HG02970 (cell line): ENCODE measurements at regions not wholly inside any gene's neighbourhood (a gene's known extent, or its start where the extent isn't known, plus 50 kb on each side); places are given as distances from the start of the nearest gene placed in this dataset.
"Not testable (repeated sequence)": the region's sequence is repeated elsewhere in the genome, so short reads cannot be mapped to it uniquely, and the experiment has no call there.

Source experiments
- ATAC-seq: cut with Tn5 transposase; IDR thresholded peaks from one replicate; pipeline ENCODE4 v1.9.1; 2021; ENCODE audit warnings: mild to moderate bottlenecking, moderate library complexity, moderate number of reproducible peaks; ENCODE audit not compliant: unreplicated experiment, low FRiP score

DNA sequence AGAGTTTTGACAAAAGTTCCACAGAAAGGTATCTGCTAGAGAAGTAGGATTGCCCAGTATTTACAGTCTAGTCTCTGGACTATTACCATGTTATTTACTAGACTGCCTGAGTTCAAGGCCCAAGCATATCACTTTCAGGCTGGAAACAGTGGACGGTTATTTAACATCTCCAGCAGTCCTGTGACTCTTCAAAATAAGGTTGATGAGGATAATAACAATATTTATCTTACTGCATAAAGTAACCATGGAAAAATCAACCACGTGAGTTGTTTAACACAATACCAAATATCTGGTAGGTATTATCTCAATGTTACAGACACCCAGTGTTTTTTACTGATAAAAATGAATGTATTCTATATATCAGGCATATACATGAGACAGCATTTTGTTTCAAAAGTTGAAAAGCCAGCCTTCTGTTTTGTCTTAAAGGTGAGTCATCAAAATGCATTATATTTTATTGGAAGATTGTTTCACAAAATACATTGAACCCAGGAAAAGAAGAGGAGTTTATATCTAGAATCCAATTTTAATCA, 535.8 kb downstream of the TBL1XR1 start:
- no peak for ATAC-seq

DNA sequence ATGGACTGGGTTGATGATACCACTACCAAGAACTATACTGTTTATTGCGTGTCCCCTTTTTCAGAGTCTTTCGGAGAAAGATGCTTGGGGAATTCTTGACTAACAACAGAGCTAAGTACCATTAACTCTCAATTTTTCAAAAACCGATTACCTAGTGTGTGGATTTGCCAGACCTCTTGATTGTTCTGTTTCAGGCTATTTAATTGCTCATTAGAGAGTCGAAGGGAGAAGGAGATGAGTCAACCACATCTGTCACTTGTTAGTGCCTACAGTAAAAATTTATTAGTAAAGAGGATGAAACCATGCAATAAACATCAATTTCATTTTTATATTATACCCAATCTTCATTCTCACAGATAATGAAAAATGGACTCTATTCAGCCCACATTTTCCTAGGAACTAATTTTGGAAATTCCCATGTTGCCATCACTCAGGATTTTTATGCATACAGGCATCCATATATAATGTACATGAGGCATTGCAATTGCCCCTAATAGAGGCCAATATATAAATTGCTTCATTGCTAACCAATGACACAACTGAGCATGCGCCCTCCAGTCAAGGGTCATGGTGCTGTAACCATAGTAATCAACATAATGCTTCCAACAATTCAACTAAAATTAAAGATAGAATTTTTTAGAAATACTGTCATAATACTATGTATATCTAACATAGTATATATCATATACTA, 541.7 kb downstream of the TBL1XR1 start:
- ATAC-seq: no peak

GRCh38 chr3:176651622-176652021, 545.7 kb downstream of the TBL1XR1 start:
- ATAC-seq: no peak

GRCh38 chr3:176650478-176650877, 546.8 kb downstream of the TBL1XR1 start:
- ATAC-seq: no peak

- ATAC-seq: no peak
Measured at GRCh38 chr3:176647987-176648386, 549.3 kb downstream of the TBL1XR1 start.

GRCh38 chr3:176633511-176633910, 563.8 kb downstream of the TBL1XR1 start:
- no peak for ATAC-seq

- ATAC-seq: no peak
Measured at GRCh38 chr3:176632925-176633324, 564.4 kb downstream of the TBL1XR1 start.

DNA sequence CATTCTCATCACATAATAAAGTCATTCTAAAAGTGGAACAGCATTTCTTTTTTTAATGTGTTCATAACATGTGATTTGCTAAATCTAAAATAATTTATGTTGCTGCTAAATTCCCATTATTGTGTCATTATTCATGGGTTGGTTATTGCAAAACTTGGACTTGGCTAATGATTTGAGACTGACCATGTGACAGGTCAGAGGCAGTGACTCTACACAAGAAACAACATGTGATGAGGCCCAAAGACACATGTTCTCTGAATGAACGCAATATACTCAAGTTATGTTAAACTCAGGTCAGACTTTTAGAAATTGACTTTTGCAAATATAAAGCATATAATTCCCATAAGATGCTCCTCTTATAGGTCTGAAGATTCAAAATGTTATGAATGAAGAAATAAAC, 566.1 kb downstream of the TBL1XR1 start:
- ATAC-seq: no peak

- ATAC-seq: no peak
Measured at GRCh38 chr3:176628101-176628639, 569.1 kb downstream of the TBL1XR1 start.

- no peak for ATAC-seq
Measured at GRCh38 chr3:176623468-176624150, 573.7 kb downstream of the TBL1XR1 start.

GRCh38 chr3:176619833-176620232, 577.4 kb downstream of the TBL1XR1 start:
- no peak for ATAC-seq

DNA sequence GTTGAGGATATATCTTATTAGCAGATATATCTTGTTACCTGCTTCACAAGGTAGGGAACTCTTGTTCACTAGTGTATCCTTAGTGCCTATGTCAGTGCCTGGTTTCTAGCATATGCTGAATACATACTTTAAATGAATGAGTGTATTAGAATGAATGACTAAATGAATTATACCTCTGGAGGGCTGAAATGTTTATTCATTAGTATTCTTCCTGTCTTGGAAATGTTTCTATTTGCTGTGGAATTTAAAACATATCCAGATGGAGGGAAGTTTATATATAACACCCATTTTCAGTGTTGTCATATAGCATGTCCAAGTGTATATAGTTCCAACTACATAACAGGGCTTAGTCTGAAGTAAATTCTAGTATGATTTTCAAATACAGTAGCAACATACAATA, 581.5 kb downstream of the TBL1XR1 start:
- ATAC-seq: no peak

- ATAC-seq: no peak
Measured at GRCh38 chr3:176611703-176612102, 585.6 kb downstream of the TBL1XR1 start.

- no peak for ATAC-seq
Measured at GRCh38 chr3:176609361-176609760, 587.9 kb downstream of the TBL1XR1 start.

- not testable (repeated sequence) for ATAC-seq
Measured at GRCh38 chr3:176605553-176605952, 591.7 kb downstream of the TBL1XR1 start.

DNA sequence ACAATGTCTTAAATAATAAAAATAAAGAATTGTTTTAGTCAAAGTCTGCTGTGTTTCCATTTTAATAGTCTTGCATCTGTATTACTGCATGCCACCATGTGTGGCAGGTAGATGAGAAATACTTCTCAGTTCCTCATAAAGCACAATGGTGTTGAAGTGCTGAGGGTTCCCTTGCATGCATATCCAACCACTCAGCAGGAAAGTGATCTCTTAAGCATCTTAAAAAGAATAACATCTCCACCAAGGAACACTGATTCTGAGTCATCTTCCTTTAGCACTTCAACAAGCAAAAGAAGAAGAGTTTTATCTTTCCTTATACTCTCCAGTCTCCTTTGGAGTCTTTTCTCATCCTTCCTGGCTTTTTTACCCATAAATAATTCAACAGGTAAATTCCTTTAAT, 602.0 kb downstream of the TBL1XR1 start:
- ATAC-seq: no peak

DNA sequence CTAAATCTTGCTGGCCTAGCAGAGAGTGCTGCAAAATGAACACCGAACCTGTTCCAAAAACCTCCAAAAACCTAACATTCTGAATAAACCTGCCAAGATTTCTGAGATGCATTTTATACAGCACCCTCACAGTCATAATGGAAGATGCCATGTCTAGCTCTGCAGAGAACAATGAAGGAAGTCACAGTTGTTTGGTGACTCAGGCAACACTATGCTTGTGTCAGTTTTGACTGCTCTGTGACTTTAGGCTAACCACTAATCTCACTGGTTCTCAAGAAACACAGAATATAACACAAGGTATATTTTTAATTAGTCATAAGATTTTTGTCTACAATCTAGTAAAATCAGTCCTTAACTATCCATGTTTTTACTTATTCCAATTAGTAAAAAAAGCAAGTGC, 606.6 kb downstream of the TBL1XR1 start:
- ATAC-seq: peak; percentile 58

- ATAC-seq: peak; percentile 88
Measured at GRCh38 chr3:176587089-176587488, 610.2 kb downstream of the TBL1XR1 start.

DNA sequence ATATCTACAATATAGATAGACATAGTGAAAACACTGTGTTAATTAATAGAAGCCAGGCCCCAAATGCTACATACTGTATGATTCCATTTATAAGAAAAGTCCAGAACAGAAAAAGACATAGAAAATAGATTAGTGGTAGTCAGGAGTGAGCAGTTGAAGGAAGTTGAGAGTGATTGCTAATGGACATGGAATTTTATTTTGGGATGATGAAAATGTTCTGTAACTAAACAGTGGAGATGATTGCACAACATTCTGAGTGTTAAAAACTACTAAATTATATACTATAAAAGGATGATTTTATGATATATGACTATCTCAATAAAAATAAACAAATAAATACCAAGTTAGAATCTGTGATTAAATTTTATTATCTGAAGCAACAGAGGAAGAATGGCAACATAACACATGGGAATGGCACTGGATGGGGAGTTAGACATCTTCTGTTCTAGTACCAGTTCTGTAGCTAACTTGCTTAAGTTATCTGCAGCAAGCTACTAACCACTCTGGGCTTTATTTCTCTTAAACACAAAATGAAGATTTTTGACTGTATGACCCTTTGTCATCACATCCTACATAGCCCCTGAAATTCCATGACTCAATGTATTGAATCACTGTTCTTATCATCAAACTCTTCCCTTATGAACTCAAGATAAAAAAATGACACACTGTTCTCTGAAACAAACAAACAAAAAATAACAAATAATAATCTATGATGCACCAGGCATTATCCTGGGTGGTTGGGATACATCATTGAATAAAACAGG, 612.7 kb downstream of the TBL1XR1 start:
- no peak for ATAC-seq

DNA sequence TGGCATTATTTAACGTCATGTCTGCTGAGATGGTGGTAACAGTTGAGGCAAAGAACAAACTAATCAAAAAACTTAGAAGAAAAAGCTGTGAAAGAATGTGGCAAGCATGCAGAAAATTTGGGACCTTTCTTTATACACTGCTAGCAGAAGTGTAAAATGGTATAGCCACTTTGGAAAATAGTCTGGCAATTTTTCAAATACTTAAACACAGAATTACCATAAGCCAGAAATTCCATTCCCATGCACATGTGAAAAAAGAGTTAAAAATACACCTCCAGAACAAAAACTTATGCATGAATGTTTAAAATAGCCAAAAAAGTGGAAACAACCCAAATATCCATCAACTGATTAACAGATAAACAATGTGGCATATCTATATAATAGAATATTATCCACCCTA, 613.3 kb downstream of the TBL1XR1 start:
- no peak for ATAC-seq

DNA sequence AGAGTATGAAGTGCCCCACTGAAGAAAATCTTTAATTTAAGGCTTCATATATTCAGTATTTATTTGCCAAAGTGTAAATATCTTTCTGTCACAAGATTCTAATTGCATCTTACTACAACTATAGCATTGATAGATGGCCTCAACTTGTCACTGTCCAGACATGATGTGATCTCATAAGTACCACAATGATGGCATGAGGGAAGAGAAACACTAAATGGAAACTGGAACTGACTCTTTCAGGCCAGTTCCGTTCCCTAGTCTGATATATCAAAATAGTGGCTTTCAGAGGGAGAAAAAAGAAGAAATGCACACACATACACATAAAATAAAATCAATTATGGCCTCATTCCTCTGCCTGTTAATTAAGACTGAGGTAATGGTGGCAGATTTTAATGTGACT, 615.7 kb downstream of the TBL1XR1 start:
- no peak for ATAC-seq
